G401.6 (cell line): ENCODE measurements at regions not wholly inside any gene's neighbourhood (a gene's known extent, or its start where the extent isn't known, plus 50 kb on each side); places are given as distances from the start of the nearest gene placed in this dataset.

Experiments
- FAIRE-seq: peaks from 2 replicates; lab custom pipeline; 2012; peaks lifted over from hg19 to GRCh38; lab: Jason Lieb, UNC

- no peak for FAIRE-seq
Measured at GRCh38 chrY:17233435-17234109, 646.4 kb downstream of the CDY2B start.

- no peak for FAIRE-seq
Measured at GRCh38 chrY:17231994-17232393, 648.0 kb downstream of the CDY2B start.

DNA sequence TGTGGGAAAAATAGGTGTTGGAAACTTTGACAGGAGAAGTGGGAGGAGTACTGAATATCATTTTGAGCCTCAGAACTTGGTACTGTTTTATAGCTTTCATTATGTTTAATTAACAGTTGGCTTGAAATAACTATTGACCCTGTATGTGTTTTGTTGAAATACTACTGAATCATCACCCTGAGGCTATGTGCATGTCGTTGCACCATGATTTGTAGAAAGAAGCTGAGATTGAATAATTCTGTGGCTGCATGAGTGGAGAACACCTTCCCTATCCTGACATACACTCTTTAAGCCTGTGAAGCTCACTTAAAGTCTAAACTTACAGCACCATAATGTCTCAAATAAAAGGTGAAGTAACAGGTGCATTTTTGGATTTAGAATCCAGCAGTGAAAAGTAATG lies 656.5 kb downstream of the CDY2B start:
- FAIRE-seq, result no peak

DNA sequence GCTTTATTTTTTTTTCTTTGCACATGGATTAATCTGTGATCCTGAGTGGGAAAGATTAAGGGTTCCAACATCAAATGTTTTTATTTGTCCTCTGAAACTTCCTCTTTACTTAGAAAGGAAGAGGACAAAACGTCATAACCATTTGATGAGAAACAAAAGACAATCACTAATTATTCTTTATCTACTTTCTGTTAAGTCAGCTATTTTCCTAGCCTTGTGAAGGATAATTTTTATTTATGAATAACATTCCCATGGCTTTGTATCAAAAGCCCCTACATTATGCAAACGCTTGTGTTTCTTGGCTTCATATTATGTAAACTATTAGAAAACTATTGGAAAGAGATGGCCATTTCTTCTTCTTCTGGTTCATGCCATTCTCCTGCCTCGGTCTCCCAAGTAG lies 677.6 kb downstream of the CDY2B start:
- no peak for FAIRE-seq

DNA sequence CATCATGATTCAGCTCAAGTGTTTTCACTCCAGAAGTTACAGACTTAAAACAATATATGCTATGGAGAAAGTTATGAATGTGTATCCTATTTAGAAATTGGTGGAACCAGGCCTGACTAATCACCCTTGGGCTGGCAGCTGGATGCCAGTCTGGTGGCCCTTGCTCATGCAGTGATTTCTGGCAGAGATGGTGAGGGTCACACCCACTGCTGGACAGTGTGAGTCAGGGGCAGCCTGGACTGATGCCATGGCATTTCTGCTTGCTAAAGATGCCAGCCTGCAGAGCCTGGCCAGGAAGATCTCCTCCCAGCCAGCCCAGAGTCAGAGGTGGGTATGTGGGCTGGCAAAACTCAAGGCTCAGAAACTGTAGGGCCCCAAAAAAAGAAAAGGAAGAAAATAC lies 695.7 kb downstream of the CDY2B start:
- no peak for FAIRE-seq

DNA sequence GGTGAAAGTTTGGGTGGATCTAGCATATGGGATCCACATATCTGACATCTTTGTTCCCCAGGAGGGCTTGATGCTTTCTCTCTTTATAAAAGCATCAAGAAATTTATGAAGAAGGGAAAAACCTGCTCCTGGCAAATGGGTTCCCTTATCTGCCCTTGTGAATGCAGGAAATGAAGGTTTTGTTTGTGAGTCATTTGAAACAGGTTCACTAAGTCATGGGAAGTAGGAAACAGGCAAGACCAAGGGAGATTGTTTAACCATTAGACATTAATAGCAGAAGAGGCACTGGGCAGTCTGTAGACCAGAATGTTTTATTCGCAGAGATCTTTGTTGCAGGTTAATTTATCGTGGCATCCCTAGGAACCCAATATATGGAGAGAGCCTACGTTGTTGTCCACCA lies 713.1 kb downstream of the CDY2B start:
- FAIRE-seq, result no peak

GRCh38 chrY:17122166-17122565 lies 757.9 kb downstream of the CDY2B start:
- FAIRE-seq, result no peak

DNA sequence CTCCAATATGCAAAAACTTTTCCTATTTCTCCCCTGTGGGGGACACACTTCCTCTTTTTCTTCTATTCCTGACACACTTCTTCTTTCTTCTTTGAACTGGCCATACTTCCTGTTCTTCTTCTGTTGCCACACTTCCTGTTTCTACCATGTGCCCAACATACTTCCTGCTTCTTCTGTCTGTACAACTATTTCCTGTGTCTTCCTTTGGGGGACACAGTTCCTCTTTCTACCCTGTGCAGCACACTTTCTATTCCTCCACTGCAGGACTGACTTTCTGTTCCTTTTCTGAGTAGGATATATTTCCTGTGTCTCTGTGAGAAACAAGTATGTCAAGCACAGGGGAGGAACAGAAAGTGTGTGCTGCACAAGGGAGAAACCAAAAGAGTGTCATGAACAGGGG lies 794.7 kb downstream of the CDY2B start:
- no peak for FAIRE-seq

DNA sequence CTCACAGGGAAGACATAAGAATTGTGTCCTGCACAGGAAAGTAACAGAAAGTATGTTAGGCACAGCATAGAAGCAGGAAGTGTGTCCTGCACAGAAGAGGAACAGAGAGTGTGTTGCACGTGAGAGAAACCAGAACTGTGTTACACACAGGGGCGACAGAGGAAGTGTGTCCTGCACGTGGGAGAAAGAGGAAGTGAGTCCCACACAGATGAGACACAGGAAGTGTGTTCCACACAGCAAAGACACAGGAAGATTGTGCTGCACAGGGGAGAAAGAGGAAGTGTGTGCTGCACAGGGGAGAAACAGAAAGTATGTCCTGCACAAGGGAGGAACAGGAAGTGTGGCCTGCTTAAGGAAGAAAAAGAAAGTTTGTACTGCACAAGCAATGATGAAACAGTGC lies 800.1 kb downstream of the CDY2B start:
- FAIRE-seq, result no peak

GRCh38 chrY:17067307-17067706 lies 812.7 kb downstream of the CDY2B start:
- no peak for FAIRE-seq

DNA sequence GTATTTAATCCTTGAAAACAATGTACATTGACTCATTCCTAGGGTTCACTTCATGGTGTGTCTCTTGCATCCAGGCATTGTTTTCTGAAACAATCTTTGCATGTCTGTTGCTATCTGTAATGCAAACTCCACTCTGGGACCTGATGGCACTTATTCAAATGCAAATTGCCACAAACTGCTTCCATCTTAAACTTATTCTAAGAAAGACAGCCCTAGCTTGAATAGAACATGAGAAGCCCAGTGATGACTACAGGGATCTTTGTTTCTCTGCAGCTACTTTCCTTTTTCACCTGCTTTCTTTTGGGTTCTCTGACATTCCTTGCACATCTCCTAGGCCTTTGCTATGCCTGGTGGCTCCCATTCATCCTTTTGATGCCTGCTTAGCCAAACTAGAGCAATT lies 827.0 kb downstream of the CDY2B start:
- FAIRE-seq, result no peak

GRCh38 chrY:17050374-17050773 lies 829.6 kb downstream of the CDY2B start:
- FAIRE-seq, result no peak

DNA sequence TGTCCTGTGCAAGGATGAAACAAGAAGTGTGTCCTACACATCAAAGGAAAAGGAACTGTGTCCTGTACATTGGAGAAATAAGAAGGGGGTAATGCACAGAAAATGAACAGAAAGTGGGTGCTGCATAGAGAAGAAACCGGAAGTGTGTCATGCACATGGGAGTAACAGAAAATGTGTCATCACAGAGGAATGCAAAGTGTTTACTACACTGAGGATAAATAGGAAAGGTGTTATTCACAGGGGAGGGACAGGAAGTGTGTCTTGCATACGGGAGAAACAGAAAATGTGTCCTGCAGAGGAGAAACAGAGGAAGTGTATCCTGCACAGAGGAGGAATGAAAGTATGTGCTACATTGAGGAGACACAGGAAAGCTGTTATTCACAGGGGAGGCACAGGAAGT lies 834.9 kb downstream of the CDY2B start:
- no peak for FAIRE-seq

GRCh38 chrY:17044723-17045122 lies 835.3 kb downstream of the CDY2B start:
- FAIRE-seq, result no peak

- FAIRE-seq, result no peak
Measured at GRCh38 chrY:17044272-17044671, 835.7 kb downstream of the CDY2B start.

- FAIRE-seq, result no peak
Measured at GRCh38 chrY:17038439-17038838, 841.6 kb downstream of the CDY2B start.

- no peak for FAIRE-seq
Measured at GRCh38 chrY:17018126-17018525, 861.9 kb downstream of the CDY2B start.

GRCh38 chrY:16993551-16993950 lies 886.5 kb downstream of the CDY2B start:
- FAIRE-seq, result no peak

GRCh38 chrY:16981776-16982175 lies 898.2 kb downstream of the CDY2B start:
- no peak for FAIRE-seq

DNA sequence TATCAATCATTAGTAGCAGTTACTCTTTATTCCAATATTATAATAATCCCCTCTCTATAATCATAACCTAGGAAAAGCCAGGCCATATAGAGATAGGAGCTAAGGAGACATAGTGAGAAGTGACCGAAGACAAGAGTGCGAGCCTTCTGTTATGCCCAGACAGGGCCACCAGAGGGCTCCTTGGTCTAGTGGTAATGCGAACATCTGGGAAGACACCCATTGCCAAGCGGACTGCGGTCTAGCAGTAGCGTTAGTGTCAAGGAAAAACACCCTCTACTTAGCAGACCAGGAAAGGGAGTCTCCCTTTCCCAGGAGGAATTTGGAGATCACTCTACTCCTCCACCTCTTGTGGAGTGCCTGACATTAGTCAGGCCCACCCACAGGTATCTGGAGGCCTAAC lies 920.9 kb downstream of the CDY2B start:
- no peak for FAIRE-seq

GRCh38 chrY:16947221-16947620 lies 932.8 kb downstream of the CDY2B start:
- no peak for FAIRE-seq
